A673 (cell line): ENCODE measurements at regions not wholly inside any gene's neighbourhood (a gene's known extent, or its start where the extent isn't known, plus 50 kb on each side); places are given as distances from the start of the nearest gene placed in this dataset.

Source experiments
- CTCF ChIP-seq: fragments of 300-800, 200-600 bp; sonication (generic); conservative IDR thresholded peaks from 2 replicates; pipeline ENCODE4 v1.5.1; 2017; ENCODE audit warnings: low read depth, mild to moderate bottlenecking, antibody characterized with exemption, low read length, moderate library complexity, mixed read lengths
- EZH2 ChIP-seq: fragments of 200-600 bp; sonication (generic); IDR thresholded peaks from 2 replicates; pipeline ENCODE4 v1.6.1; 2017; ENCODE audit warnings: borderline replicate concordance, low read depth, mild to moderate bottlenecking, mixed read lengths, antibody characterized with exemption, low read length; ENCODE audit not compliant: poor library complexity, severe bottlenecking

GRCh38 chr16:63769211-63769610 is 1352.7 kb downstream of the CDH11 start:
- TF ChIP-seq CTCF (no peak), EZH2 (no peak)
